ENCODE measurements at regions not wholly inside any gene's neighbourhood (a gene's known extent, or its start where the extent isn't known, plus 50 kb on each side); places are given as distances from the start of the nearest gene placed in this dataset.

DNA sequence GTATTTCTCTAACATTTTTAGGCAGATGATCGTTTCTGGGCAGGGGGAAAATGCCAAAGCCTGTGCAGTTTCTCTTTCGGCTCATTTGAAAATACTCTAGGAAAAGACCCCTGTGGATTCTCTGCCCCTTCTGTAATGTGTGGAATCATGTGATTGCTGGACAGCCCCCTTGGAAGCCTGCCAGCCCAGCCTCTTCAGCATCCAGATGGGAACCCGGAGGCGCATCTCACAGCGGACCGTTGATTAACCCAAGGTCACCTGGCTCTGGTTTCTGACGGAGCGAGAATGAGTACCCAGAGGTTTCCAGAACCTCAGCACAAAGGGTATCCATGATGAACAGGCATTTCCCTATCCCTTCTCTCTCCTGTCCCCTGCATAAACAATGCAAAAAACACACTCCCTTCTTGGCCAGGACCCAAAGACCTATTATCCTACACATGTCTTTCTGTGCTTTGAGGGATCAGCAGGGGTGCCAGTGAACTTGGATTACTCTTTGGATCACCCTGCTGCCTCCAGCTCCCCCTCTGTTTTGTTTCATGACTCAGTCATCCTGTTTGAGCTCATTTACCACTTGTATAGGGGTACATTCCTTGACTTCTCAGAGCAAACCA, 957.1 kb upstream of the RBFOX1 start:
- Histone ChIP-seq H3K9me3 (ENCODE audit: insufficient read depth, low read length) (no peaks in the 10 kb centered on the region), H3K79me2 (ENCODE audit: low read length) (no peaks in the 10 kb centered on the region), H3K4me2 (ENCODE audit: low read length) (no peak overlapping the region), H4K20me1 (ENCODE audit: insufficient read depth, low read length) (no peaks in the 10 kb centered on the region), H3K4me3 (ENCODE audit: low read length) (no peak overlapping the region), H3K27me3 (ENCODE audit: low read depth, low read length) (no peaks in the 10 kb centered on the region), H3K9ac (ENCODE audit: low read length) (no peak overlapping the region), H3K27ac (ENCODE audit: low read length) (no peak overlapping the region), H2AFZ (ENCODE audit: low read depth, low read length) (no peak overlapping the region), H3K36me3 (replicated peaks; ENCODE audit: low read depth, low read length) (no peaks in the 10 kb centered on the region), H3K4me1 (ENCODE audit: low read length) (no peaks in the 10 kb centered on the region)
- TF ChIP-seq CTCF (IDR thresholded peaks at IDR 0.05; ENCODE audit: low read depth, low read length) (no peak), EZH2phosphoT487 (IDR thresholded peaks at IDR 0.05; ENCODE audit: low read depth) (no peak)

DNA sequence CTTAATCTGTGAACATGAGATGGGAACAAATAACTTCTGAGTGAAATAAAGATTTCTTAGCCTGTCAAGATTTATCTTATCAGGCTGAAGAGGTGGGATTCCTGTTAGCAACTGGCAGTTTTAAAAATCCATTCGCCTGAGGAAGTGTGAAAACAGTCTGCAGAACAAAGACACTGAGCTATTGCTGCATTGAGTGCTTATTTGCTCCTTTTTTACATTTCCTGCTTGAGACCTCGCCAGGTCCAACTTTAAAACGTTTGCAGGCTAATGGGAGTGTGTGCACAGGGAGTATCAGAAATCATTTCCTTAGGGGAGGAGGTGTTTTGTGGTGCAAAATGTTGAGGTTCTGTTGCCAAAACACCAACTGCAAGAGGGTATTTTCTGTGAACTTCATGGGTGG, 957.8 kb upstream of the RBFOX1 start:
- no peaks in the 10 kb centered on the region for H3K9me3 ChIP-seq (ENCODE audit: insufficient read depth, low read length)

DNA sequence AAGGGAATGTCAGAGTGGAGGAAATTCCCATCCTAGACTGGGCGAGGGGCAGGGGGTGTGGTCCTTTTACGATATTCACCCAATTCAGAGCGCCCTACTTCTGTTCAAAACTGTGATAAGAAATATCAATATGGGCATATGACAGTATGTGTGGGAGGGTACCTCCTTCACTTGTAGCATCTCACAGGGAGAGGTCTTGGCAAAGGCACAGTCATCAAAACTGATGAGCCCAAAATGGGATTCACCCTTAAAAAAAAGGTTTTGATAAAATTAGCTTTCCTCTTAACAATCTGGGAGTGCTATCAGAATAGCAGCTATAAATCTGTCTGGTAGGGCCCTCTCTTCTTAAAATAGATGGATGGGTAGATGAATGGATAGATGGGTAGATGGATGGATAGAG, 967.8 kb upstream of the RBFOX1 start:
- H2AFZ ChIP-seq (ENCODE audit: low read depth, low read length): no peak overlapping the region
- H3K27me3 ChIP-seq (ENCODE audit: low read depth, low read length): no peaks in the 10 kb centered on the region
- no peaks in the 10 kb centered on the region for H4K20me1 ChIP-seq (ENCODE audit: insufficient read depth, low read length)
- H3K27ac ChIP-seq (ENCODE audit: low read length): no peak overlapping the region
- H3K4me3 ChIP-seq (ENCODE audit: low read length): no peak overlapping the region
- no peak overlapping the region for H3K9ac ChIP-seq (ENCODE audit: low read length)
- no peaks in the 10 kb centered on the region for H3K79me2 ChIP-seq (ENCODE audit: low read length)
- H3K4me2 ChIP-seq (ENCODE audit: low read length): no peak overlapping the region
- H3K9me3 ChIP-seq (ENCODE audit: insufficient read depth, low read length): no peaks in the 10 kb centered on the region
- no peak for TF ChIP-seq EZH2phosphoT487 (IDR thresholded peaks at IDR 0.05; ENCODE audit: low read depth)
- no peak for TF ChIP-seq CTCF (IDR thresholded peaks at IDR 0.05; ENCODE audit: low read depth, low read length)
- H3K4me1 ChIP-seq (ENCODE audit: low read length): no peaks in the 10 kb centered on the region
- H3K36me3 ChIP-seq (replicated peaks; ENCODE audit: low read depth, low read length): no peaks in the 10 kb centered on the region

More for the DNA sequence above, 957.8 kb upstream of the RBFOX1 start:
- no peak for TF ChIP-seq EZH2phosphoT487 (IDR thresholded peaks at IDR 0.05; ENCODE audit: low read depth)
- no peak for TF ChIP-seq CTCF (IDR thresholded peaks at IDR 0.05; ENCODE audit: low read depth, low read length)
- no peak overlapping the region for H3K9ac ChIP-seq (ENCODE audit: low read length)
- no peak overlapping the region for H2AFZ ChIP-seq (ENCODE audit: low read depth, low read length)
- no peaks in the 10 kb centered on the region for H4K20me1 ChIP-seq (ENCODE audit: insufficient read depth, low read length)
- H3K27ac ChIP-seq (ENCODE audit: low read length): no peak overlapping the region
- no peak overlapping the region for H3K4me2 ChIP-seq (ENCODE audit: low read length)
- H3K4me1 ChIP-seq (ENCODE audit: low read length): no peaks in the 10 kb centered on the region
- H3K4me3 ChIP-seq (ENCODE audit: low read length): no peak overlapping the region
- no peaks in the 10 kb centered on the region for H3K27me3 ChIP-seq (ENCODE audit: low read depth, low read length)
- no peaks in the 10 kb centered on the region for H3K79me2 ChIP-seq (ENCODE audit: low read length)
- no peaks in the 10 kb centered on the region for H3K36me3 ChIP-seq (replicated peaks; ENCODE audit: low read depth, low read length)

- H3K79me2 ChIP-seq (ENCODE audit: low read length): no peaks in the 10 kb centered on the region
- no peaks in the 10 kb centered on the region for H3K27me3 ChIP-seq (ENCODE audit: low read depth, low read length)
- H2AFZ ChIP-seq (ENCODE audit: low read depth, low read length): no peak overlapping the region
- H3K4me2 ChIP-seq (ENCODE audit: low read length): no peak overlapping the region
- no peak overlapping the region for H3K9ac ChIP-seq (ENCODE audit: low read length)
- no peaks in the 10 kb centered on the region for H4K20me1 ChIP-seq (ENCODE audit: insufficient read depth, low read length)
- no peak overlapping the region for H3K27ac ChIP-seq (ENCODE audit: low read length)
- H3K36me3 ChIP-seq (replicated peaks; ENCODE audit: low read depth, low read length): no peaks in the 10 kb centered on the region
- no peak overlapping the region for H3K4me3 ChIP-seq (ENCODE audit: low read length)
- H3K4me1 ChIP-seq (ENCODE audit: low read length): no peaks in the 10 kb centered on the region
- TF ChIP-seq EZH2phosphoT487 (IDR thresholded peaks at IDR 0.05; ENCODE audit: low read depth): no peak
- no peak for TF ChIP-seq CTCF (IDR thresholded peaks at IDR 0.05; ENCODE audit: low read depth, low read length)
- no peaks in the 10 kb centered on the region for H3K9me3 ChIP-seq (ENCODE audit: insufficient read depth, low read length)
Observed at GRCh38 chr16:6363896-6364607, 968.6 kb upstream of the RBFOX1 start.
